GM12874 (cell line): ENCODE measurements at regions not wholly inside any gene's neighbourhood (a gene's known extent, or its start where the extent isn't known, plus 50 kb on each side); places are given as distances from the start of the nearest gene placed in this dataset.

ENCODE experiments used
- TF ChIP-seq, protein P1 (sequence below): IDR thresholded peaks from 2 replicates; pipeline ENCODE4 v1.5.1; 2011; ENCODE audit warnings: low read depth, mild to moderate bottlenecking, control low read depth, low read length, moderate library complexity; ENCODE audit not compliant: insufficient read depth

DNA sequence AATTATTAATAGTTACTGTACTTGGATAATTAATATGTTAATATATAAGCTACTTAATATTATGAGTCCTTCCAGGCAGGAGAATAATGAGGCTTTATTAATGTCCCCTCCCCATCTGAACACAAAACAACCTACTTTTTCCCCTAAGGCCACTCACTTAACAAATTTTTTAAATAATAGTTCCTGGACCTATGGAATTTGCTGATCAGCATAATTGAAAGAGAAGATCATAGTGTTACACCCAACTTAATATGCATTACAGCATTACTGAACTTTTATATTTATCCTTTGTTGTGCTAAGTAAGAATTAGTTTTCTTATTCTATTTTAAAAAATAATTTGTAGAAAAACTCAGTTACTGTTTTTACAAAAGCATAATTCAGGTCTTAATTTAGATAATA lies 1537.7 kb upstream of the GOT2 start:
- TF ChIP-seq, protein P1, sequence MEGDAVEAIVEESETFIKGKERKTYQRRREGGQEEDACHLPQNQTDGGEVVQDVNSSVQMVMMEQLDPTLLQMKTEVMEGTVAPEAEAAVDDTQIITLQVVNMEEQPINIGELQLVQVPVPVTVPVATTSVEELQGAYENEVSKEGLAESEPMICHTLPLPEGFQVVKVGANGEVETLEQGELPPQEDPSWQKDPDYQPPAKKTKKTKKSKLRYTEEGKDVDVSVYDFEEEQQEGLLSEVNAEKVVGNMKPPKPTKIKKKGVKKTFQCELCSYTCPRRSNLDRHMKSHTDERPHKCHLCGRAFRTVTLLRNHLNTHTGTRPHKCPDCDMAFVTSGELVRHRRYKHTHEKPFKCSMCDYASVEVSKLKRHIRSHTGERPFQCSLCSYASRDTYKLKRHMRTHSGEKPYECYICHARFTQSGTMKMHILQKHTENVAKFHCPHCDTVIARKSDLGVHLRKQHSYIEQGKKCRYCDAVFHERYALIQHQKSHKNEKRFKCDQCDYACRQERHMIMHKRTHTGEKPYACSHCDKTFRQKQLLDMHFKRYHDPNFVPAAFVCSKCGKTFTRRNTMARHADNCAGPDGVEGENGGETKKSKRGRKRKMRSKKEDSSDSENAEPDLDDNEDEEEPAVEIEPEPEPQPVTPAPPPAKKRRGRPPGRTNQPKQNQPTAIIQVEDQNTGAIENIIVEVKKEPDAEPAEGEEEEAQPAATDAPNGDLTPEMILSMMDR, result no peak

- TF ChIP-seq, protein P1, result no peak
These were observed 1537.1 kb upstream of the GOT2 start for GRCh38 chr16:60271025-60271771.

DNA sequence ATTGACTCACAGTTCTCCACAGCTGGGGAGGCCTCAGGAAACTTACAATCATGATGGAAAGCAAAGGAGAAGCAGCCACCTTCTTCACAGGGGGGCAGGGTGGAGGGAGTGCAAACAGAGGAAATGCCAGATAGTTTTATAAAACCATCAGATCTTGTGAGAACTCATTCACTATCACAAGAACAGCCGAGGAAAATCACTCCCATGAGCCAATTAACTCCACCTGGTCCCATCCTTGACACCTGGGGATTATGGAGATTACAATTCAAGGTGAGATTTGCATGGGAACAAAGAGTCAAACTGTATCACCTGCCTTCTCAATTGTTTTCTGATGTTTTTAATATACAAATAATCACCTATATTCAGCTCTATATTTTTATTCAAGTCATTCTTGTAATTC lies 1527.3 kb upstream of the GOT2 start:
- TF ChIP-seq, protein P1, result no peak

DNA sequence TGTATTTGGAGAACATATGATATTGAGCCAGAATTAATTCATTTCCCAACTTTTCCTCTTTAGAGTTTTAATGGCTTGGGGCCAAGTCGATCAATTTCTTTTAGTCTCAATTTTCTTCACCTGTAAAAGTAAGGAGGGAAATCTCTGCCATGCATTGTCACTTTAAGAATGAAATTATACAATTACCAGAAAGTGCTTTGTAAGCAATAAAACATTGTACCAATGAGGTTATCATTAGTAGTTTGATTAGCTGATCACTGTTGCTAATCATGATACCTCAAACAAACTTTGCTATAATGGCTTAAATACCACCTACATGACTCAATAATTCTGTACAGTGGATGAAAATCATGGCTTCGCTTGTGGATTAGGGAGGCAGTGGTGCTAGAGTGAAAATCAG lies 1525.8 kb upstream of the GOT2 start:
- TF ChIP-seq, protein P1, result no peak

DNA sequence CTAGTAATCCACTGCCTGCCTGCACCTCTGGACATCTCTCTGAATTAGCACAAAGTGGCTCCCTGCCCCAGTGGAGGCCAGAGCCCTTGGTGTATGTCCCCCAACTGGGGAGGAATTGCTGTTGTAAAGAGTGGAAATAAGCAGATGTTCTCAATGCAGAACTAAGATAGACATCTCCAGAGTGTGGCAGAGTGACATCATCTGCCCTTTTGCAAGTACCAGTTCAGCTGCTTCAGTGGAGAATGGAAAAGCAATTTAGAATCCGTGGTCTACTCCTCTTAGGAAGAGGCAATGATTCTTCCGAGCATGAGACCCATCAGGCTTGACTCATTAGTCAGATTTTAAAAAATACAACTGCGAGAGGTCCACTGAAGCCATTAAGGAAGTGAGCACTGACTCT lies 1512.0 kb upstream of the GOT2 start:
- TF ChIP-seq, protein P1, result no peak

- TF ChIP-seq, protein P1, result no peak
These were observed 1507.6 kb upstream of the GOT2 start for GRCh38 chr16:60241671-60242070.

- TF ChIP-seq, protein P1, result no peak
These were observed 1496.5 kb upstream of the GOT2 start for GRCh38 chr16:60230666-60231065.
